Vagina (tissue), 2 donors: ENCODE measurements at regions not wholly inside any gene's neighbourhood (a gene's known extent, or its start where the extent isn't known, plus 50 kb on each side); places are given as distances from the start of the nearest gene placed in this dataset.

ENCODE experiments used
- CTCF ChIP-seq, 3 experiments: fragments of 450-650 bp in 2 of 3; fragments of 200-600 bp in 1 of 3; sonication (generic) in 1 of 3; IDR thresholded peaks; one replicate each; pipeline ENCODE4 v1.5.1; 2017 to 2019; ENCODE audit warnings: antibody characterized with exemption in 3 of 3, mild to moderate bottlenecking in 2 of 3, moderate library complexity in 2 of 3
- POLR2A ChIP-seq, 2 donors: fragments of 450-650 bp; IDR thresholded peaks; one replicate each; pipeline ENCODE4 v1.6.1; 2017; ENCODE audit warnings: antibody characterized with exemption in 2 of 2, mild to moderate bottlenecking in 2 of 2, moderate library complexity in 2 of 2

- TF ChIP-seq CTCF (IDR thresholded peaks at IDR 0.05) (no peak), POLR2A (IDR thresholded peaks at IDR 0.05) (no peak)
Observed at GRCh38 chr4:125060376-125060775, 254.4 kb upstream of the FAT4 start.
